Stimulated activated CD4-positive, alpha-beta T cell treated with anti-CD3 and anti-CD28 coated beads, Interleukin-1b, Interleukin-23, amount 100 ng/mL, for 4 hours (primary cell): ENCODE measurements at regions not wholly inside any gene's neighbourhood (a gene's known extent, or its start where the extent isn't known, plus 50 kb on each side); places are given as distances from the start of the nearest gene placed in this dataset.
A peak's percentile ranks its signal among the peaks of the same experiment; 100 is the strongest.
"Not testable (repeated sequence)": the region's sequence is repeated elsewhere in the genome, so short reads cannot be mapped to it uniquely, and the experiment has no call there.

Experiments
- DNase-seq, 2 donors: peaks; one replicate each; pipeline ENCODE4 v3.0.0-alpha.2; 2020; ENCODE audit warnings: low read depth in 2 of 2

GRCh38 chr6:180091-180694, 112.1 kb upstream of the DUSP22 start:
- not testable (repeated sequence) for DNase-seq

GRCh38 chr6:181049-181654, 111.1 kb upstream of the DUSP22 start:
- no peak for DNase-seq

GRCh38 chr6:183668-184067, 108.6 kb upstream of the DUSP22 start:
- DNase-seq, result no peak

GRCh38 chr6:184161-184700, 108.1 kb upstream of the DUSP22 start:
- DNase-seq, result no peak

GRCh38 chr6:186340-186965, 105.8 kb upstream of the DUSP22 start:
- DNase-seq, result no peak

GRCh38 chr6:187210-187861, 105.0 kb upstream of the DUSP22 start:
- no peak for DNase-seq

- DNase-seq, result peak; percentile 63 to 73
Measured at GRCh38 chr6:188821-189655, 103.2 kb upstream of the DUSP22 start.

- no peak for DNase-seq
Measured at GRCh38 chr6:189676-190075, 102.6 kb upstream of the DUSP22 start.

GRCh38 chr6:190596-191395, 101.5 kb upstream of the DUSP22 start:
- no peak for DNase-seq

- DNase-seq, result no peak
Measured at GRCh38 chr6:191487-192312, 100.6 kb upstream of the DUSP22 start.

- no peak for DNase-seq
Measured at GRCh38 chr6:192313-192664, 100.0 kb upstream of the DUSP22 start.

GRCh38 chr6:193180-193579, 99.1 kb upstream of the DUSP22 start:
- DNase-seq, result no peak

GRCh38 chr6:193773-194310, 98.4 kb upstream of the DUSP22 start:
- DNase-seq, result peak in 1 of 2 donors; percentile 43

- peak in 1 of 2 donors; percentile 43 for DNase-seq
Measured at GRCh38 chr6:195861-196360, 96.4 kb upstream of the DUSP22 start.

GRCh38 chr6:196543-196942, 95.7 kb upstream of the DUSP22 start:
- DNase-seq, result no peak

- DNase-seq, result no peak
Measured at GRCh38 chr6:203661-204060, 88.6 kb upstream of the DUSP22 start.

GRCh38 chr6:206264-206663, 86.0 kb upstream of the DUSP22 start:
- no peak for DNase-seq

- no peak for DNase-seq
Measured at GRCh38 chr6:208364-208763, 83.9 kb upstream of the DUSP22 start.

- no peak for DNase-seq
Measured at GRCh38 chr6:208938-209337, 83.3 kb upstream of the DUSP22 start.
